ENCODE measurements at regions not wholly inside any gene's neighbourhood (a gene's known extent, or its start where the extent isn't known, plus 50 kb on each side); places are given as distances from the start of the nearest gene placed in this dataset.
"Not testable (repeated sequence)": the region's sequence is repeated elsewhere in the genome, so short reads cannot be mapped to it uniquely, and the experiment has no call there.

- H3K4me3 ChIP-seq; H3K9ac ChIP-seq (ENCODE audit: control insufficient read depth, insufficient read depth, low read length); H3K27me3 ChIP-seq (replicated peaks in 1 of 2; ENCODE audit: control insufficient read depth in 2 of 2, insufficient read depth in 2 of 2, low read length in 1 of 2); DNase-seq (ENCODE audit: low read depth, low spot score); H3K4me2 ChIP-seq (ENCODE audit: control insufficient read depth, insufficient read depth); H3K27ac ChIP-seq (ENCODE audit: control insufficient read depth, insufficient read depth); BruUV-seq (replicated peaks); in situ Hi-C loops (cut with MboI); H2AFZ ChIP-seq (ENCODE audit: control insufficient read depth, low read depth, low read length); ATAC-seq; POLR2A ChIA-PET; SMC1A ChIA-PET (ENCODE audit: uncharacterized antibody, unreplicated experiment); H3K36me3 ChIP-seq (ENCODE audit: control insufficient read depth in 2 of 2, insufficient read depth in 2 of 2, low read length in 1 of 2); intact Hi-C loops (cut with micrococcal nuclease; ENCODE audit: unreplicated experiment); CTCF ChIA-PET; H4K20me1 ChIP-seq (ENCODE audit: control insufficient read depth, insufficient read depth); H3K9me3 ChIP-seq (replicated peaks; ENCODE audit: control insufficient read depth, insufficient read depth, low read length); RAD21 ChIA-PET (ENCODE audit: unreplicated experiment); H3K4me1 ChIP-seq (ENCODE audit: control insufficient read depth, insufficient read depth, low read length); H3K79me2 ChIP-seq (ENCODE audit: control insufficient read depth, insufficient read depth, low read length); FAIRE-seq: not testable (repeated sequence)
- WGBS (ENCODE audit: insufficient coverage, insufficient replicate concordance, low lambda C conversion rate, missing lambda C conversion rate) = 20% methylated on average over 7 of the region's 7 CpGs
Observed at GRCh38 chr10:81644485-81644884, 230.5 kb upstream of the NRG3 start.

GRCh38 chr10:81655986-81656385 is 219.0 kb upstream of the NRG3 start:
- 0% methylated on average over 4 of the region's 4 CpGs for WGBS (ENCODE audit: insufficient coverage, insufficient replicate concordance, low lambda C conversion rate, missing lambda C conversion rate)
- Histone ChIP-seq H3K4me2 (ENCODE audit: control insufficient read depth, insufficient read depth) (no peak overlapping the region), H3K27me3 (replicated peaks in 1 of 2; ENCODE audit: control insufficient read depth in 2 of 2, insufficient read depth in 2 of 2, low read length in 1 of 2) (no peaks in the 10 kb centered on the region), H3K9me3 (replicated peaks; ENCODE audit: control insufficient read depth, insufficient read depth, low read length) (no peaks in the 10 kb centered on the region), H3K4me1 (ENCODE audit: control insufficient read depth, insufficient read depth, low read length) (no peaks in the 10 kb centered on the region), H4K20me1 (ENCODE audit: control insufficient read depth, insufficient read depth) (no peaks in the 10 kb centered on the region), H3K4me3 (no peak overlapping the region), H3K9ac (ENCODE audit: control insufficient read depth, insufficient read depth, low read length) (no peak overlapping the region), H3K27ac (ENCODE audit: control insufficient read depth, insufficient read depth) (no peak overlapping the region), H3K36me3 (ENCODE audit: control insufficient read depth in 2 of 2, insufficient read depth in 2 of 2, low read length in 1 of 2) (no peaks in the 10 kb centered on the region), H2AFZ (ENCODE audit: control insufficient read depth, low read depth, low read length) (no peak overlapping the region), H3K79me2 (ENCODE audit: control insufficient read depth, insufficient read depth, low read length) (no peaks in the 10 kb centered on the region)
- ChIA-PET RAD21 (ENCODE audit: unreplicated experiment) (no interaction called here), CTCF (no interaction called here), SMC1A (ENCODE audit: uncharacterized antibody, unreplicated experiment) (no interaction called here), POLR2A (no interaction called here)
- BruUV-seq (replicated peaks) = no TSS peak
- ATAC-seq (no peak), FAIRE-seq (no peak), DNase-seq (ENCODE audit: low read depth, low spot score) (no peak)
- no peak for TF ChIP-seq SIN3A (IDR thresholded peaks at IDR 0.05; ENCODE audit: low read depth, low read length)
- no peak for TF ChIP-seq FOS (IDR thresholded peaks at IDR 0.05; ENCODE audit: borderline replicate concordance, extremely low read depth, insufficient read length)
- no peak for TF ChIP-seq BCL11A (IDR thresholded peaks at IDR 0.05; ENCODE audit: low read depth, low read length)
- no peak for TF ChIP-seq STAT3 (IDR thresholded peaks at IDR 0.05; ENCODE audit: low read depth, low read length)
- TF ChIP-seq NFYA (IDR thresholded peaks at IDR 0.05; ENCODE audit: borderline replicate concordance, low read depth, low read length) = no peak
- TF ChIP-seq SUZ12 (IDR thresholded peaks at IDR 0.05; ENCODE audit: unreplicated experiment) = no peak
- no peak for TF ChIP-seq ATF3 (IDR thresholded peaks at IDR 0.05; ENCODE audit: borderline replicate concordance, extremely low read depth, low read depth, low read length)
- no peak for TF ChIP-seq RFX5 (IDR thresholded peaks at IDR 0.05; ENCODE audit: low read depth, low read length)
- no peak for TF ChIP-seq MTA3 (IDR thresholded peaks at IDR 0.05; ENCODE audit: borderline replicate concordance, low read length)
- TF ChIP-seq SIX5 (IDR thresholded peaks at IDR 0.05; ENCODE audit: low read depth, low read length, severe bottlenecking) = no peak
- TF ChIP-seq HDGF (IDR thresholded peaks at IDR 0.05) = no peak
- no peak for TF ChIP-seq TBL1XR1 (IDR thresholded peaks at IDR 0.05; ENCODE audit: low read depth, low read length)
- no peak for TF ChIP-seq ATF7 (IDR thresholded peaks at IDR 0.05; ENCODE audit: low read depth)
- TF ChIP-seq USF2 (IDR thresholded peaks at IDR 0.05; ENCODE audit: borderline replicate concordance, low read depth, low read length) = no peak
- no peak for TF ChIP-seq SRF (IDR thresholded peaks at IDR 0.05; ENCODE audit: low read depth in 2 of 2, low read length in 2 of 2)
- TF ChIP-seq SUPT20H (IDR thresholded peaks at IDR 0.05; ENCODE audit: borderline replicate concordance, control insufficient read depth, low read depth, low read length) = no peak
- intact Hi-C loops (cut with micrococcal nuclease; ENCODE audit: unreplicated experiment) (no loop called here), in situ Hi-C loops (cut with MboI) (no loop called here)
